ENCODE measurements at regions not wholly inside any gene's neighbourhood (a gene's known extent, or its start where the extent isn't known, plus 50 kb on each side); places are given as distances from the start of the nearest gene placed in this dataset.
"Not testable (repeated sequence)": the region's sequence is repeated elsewhere in the genome, so short reads cannot be mapped to it uniquely, and the experiment has no call there.

- DNase-seq: no peak
Observed at GRCh38 chr19:32067685-32068084, 277.7 kb upstream of the ZNF507 start.

GRCh38 chr19:32068793-32069192 is 276.6 kb upstream of the ZNF507 start:
- no peak for DNase-seq

GRCh38 chr19:32070101-32070500 is 275.3 kb upstream of the ZNF507 start:
- DNase-seq: no peak

GRCh38 chr19:32082028-32082427 is 263.4 kb upstream of the ZNF507 start:
- DNase-seq: no peak

- DNase-seq: not testable (repeated sequence)
Observed at GRCh38 chr19:32084756-32085363, 260.6 kb upstream of the ZNF507 start.

GRCh38 chr19:32091241-32091640 is 254.2 kb upstream of the ZNF507 start:
- DNase-seq: no peak

GRCh38 chr19:32097011-32097410 is 248.4 kb upstream of the ZNF507 start:
- DNase-seq: no peak

- no peak for DNase-seq
Observed at GRCh38 chr19:32097620-32098019, 247.8 kb upstream of the ZNF507 start.

- DNase-seq: no peak
Observed at GRCh38 chr19:32098968-32099367, 246.4 kb upstream of the ZNF507 start.

- no peak for DNase-seq
Observed at GRCh38 chr19:32101206-32101605, 244.2 kb upstream of the ZNF507 start.

GRCh38 chr19:32103541-32103940 is 241.9 kb upstream of the ZNF507 start:
- DNase-seq: no peak

GRCh38 chr19:32104153-32104849 is 241.1 kb upstream of the ZNF507 start:
- DNase-seq: no peak

- DNase-seq: no peak
Observed at GRCh38 chr19:32104850-32105235, 240.6 kb upstream of the ZNF507 start.

- DNase-seq: no peak
Observed at GRCh38 chr19:32105527-32106310, 239.7 kb upstream of the ZNF507 start.

- DNase-seq: no peak
Observed at GRCh38 chr19:32122258-32122657, 223.2 kb upstream of the ZNF507 start.

- no peak for DNase-seq
Observed at GRCh38 chr19:32123355-32123940, 222.0 kb upstream of the ZNF507 start.

- DNase-seq: no peak
Observed at GRCh38 chr19:32124585-32124984, 220.8 kb upstream of the ZNF507 start.

GRCh38 chr19:32129141-32129540 is 216.3 kb upstream of the ZNF507 start:
- no peak for DNase-seq

GRCh38 chr19:32130332-32130731 is 215.1 kb upstream of the ZNF507 start:
- no peak for DNase-seq

GRCh38 chr19:32131005-32131404 is 214.4 kb upstream of the ZNF507 start:
- DNase-seq: no peak

- DNase-seq: no peak
Observed at GRCh38 chr19:32138416-32138815, 207.0 kb upstream of the ZNF507 start.

- no peak for DNase-seq
Observed at GRCh38 chr19:32141840-32142511, 203.4 kb upstream of the ZNF507 start.

GRCh38 chr19:32146664-32147063 is 198.7 kb upstream of the ZNF507 start:
- DNase-seq: no peak

Measured in stimulated activated CD4-positive, alpha-beta T cell treated with anti-CD3 and anti-CD28 coated beads, Interleukin-12 subunit alpha, Interleukin-12 subunit beta, amount 100 ng/mL, for 4 hours (primary cell).